SK-N-SH (cell line): ENCODE measurements at regions not wholly inside any gene's neighbourhood (a gene's known extent, or its start where the extent isn't known, plus 50 kb on each side); places are given as distances from the start of the nearest gene placed in this dataset.

ENCODE experiments used
- CTCF ChIA-PET: fragments of 300-600, 350-600 bp; formaldehyde crosslinking; extraction: SDS; loops from one replicate; lab custom pipeline; 2021; lab: Yijun Ruan, JAX
- POLR2A ChIA-PET: fragments of 350-600 bp; sonication (Branson Sonifier 250); formaldehyde crosslinking; extraction: SDS; loops from one replicate; lab custom pipeline; 2020; ENCODE audit warnings: antibody characterized with exemption, inconsistent platforms; lab: Yijun Ruan, JAX
- DNase-seq: peaks from one replicate; pipeline ENCODE4 v3.0.0; 2012
- H2AFZ ChIP-seq: fragments of 200-600 bp; sonication (generic); 2 replicates; pipeline ENCODE4 v1.8.1; 2016; ENCODE audit warnings: antibody characterized with exemption, mild to moderate bottlenecking, low read depth
- H3F3A ChIP-seq: fragments of 200-600 bp; sonication (generic); replicated peaks from 2 replicates; pipeline ENCODE3; 2016; ENCODE audit warnings: antibody characterized with exemption, mild to moderate bottlenecking; ENCODE audit not compliant: insufficient read depth
- H3K27ac ChIP-seq, 2 experiments: fragments of 200-500 bp in 1 of 2; fragments of 200-600 bp in 1 of 2; sonication (Bioruptor generic) in 1 of 2; sonication (generic), shearing (Covaris generic) in 1 of 2; 2 replicates each; pipeline versions ENCODE4 v1.5.1 to v1.6.1; 2014 to 2016; ENCODE audit warnings: low read depth in 2 of 2, inconsistent platforms in 1 of 2, low read length in 1 of 2, mild to moderate bottlenecking in 1 of 2, mixed read lengths in 1 of 2
- H3K27me3 ChIP-seq: fragments of 200-600 bp; sonication (generic), shearing (Covaris generic); 2 replicates; pipeline ENCODE4 v1.6.1; 2016; ENCODE audit warnings: mixed run types; ENCODE audit not compliant: insufficient read depth
- H3K36me3 ChIP-seq, 2 experiments: fragments of 200-500 bp in 1 of 2; fragments of 200-600 bp in 1 of 2; sonication (Bioruptor generic) in 1 of 2; sonication (generic) in 1 of 2; replicated peaks in 1 of 2; 2 replicates each; pipeline versions ENCODE3 to v1.5.1; 2014 to 2016; ENCODE audit warnings: low read length in 1 of 2, mild to moderate bottlenecking in 1 of 2; ENCODE audit not compliant: insufficient read depth in 2 of 2, control insufficient read depth in 1 of 2
- H3K4me1 ChIP-seq, 2 experiments: fragments of 200-500 bp in 1 of 2; fragments of 200-600 bp in 1 of 2; sonication (Bioruptor generic) in 1 of 2; sonication (generic), shearing (Covaris generic) in 1 of 2; 2 replicates each; pipeline versions ENCODE4 v1.5.1 to v1.6.1; 2014 to 2016; ENCODE audit warnings: low read depth in 1 of 2, low read length in 1 of 2, mixed run types in 1 of 2; ENCODE audit not compliant: insufficient read depth in 2 of 2, control insufficient read depth in 1 of 2
- H3K4me2 ChIP-seq: fragments of 200-600 bp; sonication (generic), shearing (Covaris generic); 2 replicates; pipeline ENCODE4 v1.6.1; 2017; ENCODE audit warnings: mixed run types
- H3K4me3 ChIP-seq, 2 experiments: fragments of 200-500 bp in 1 of 2; fragments of 200-600 bp in 1 of 2; sonication (Bioruptor generic) in 1 of 2; sonication (generic), shearing (Covaris generic) in 1 of 2; 2 replicates each; pipeline versions ENCODE4 v1.5.1 to v1.8.1; 2014 to 2016; ENCODE audit warnings: low read depth in 2 of 2, inconsistent platforms in 1 of 2, low read length in 1 of 2, mild to moderate bottlenecking in 1 of 2, mixed read lengths in 1 of 2, moderate library complexity in 1 of 2
- H3K79me2 ChIP-seq: fragments of 200-600 bp; sonication (generic); 2 replicates; pipeline ENCODE4 v1.8.1; 2017; ENCODE audit warnings: mild to moderate bottlenecking; ENCODE audit not compliant: insufficient read depth
- H3K9ac ChIP-seq: fragments of 200-600 bp; sonication (generic); 2 replicates; pipeline ENCODE4 v1.6.1; 2017; ENCODE audit warnings: mixed run types
- H3K9me2 ChIP-seq: fragments of 200-600 bp; sonication (generic); 2 replicates; pipeline ENCODE4 v1.6.1; 2017; ENCODE audit warnings: mixed run types
- H3K9me3 ChIP-seq: fragments of 200-600 bp; sonication (generic); 2 replicates; pipeline ENCODE4 v1.6.1; 2017; ENCODE audit warnings: mixed run types, mild to moderate bottlenecking, moderate library complexity
- H4K20me1 ChIP-seq: fragments of 200-600 bp; sonication (generic); 2 replicates; pipeline ENCODE4 v1.6.1; 2017; ENCODE audit warnings: mild to moderate bottlenecking, mixed run types; ENCODE audit not compliant: insufficient read depth
- EZH2phosphoT487 ChIP-seq: fragments of 200-600 bp; sonication (generic); IDR thresholded peaks from 2 replicates; pipeline ENCODE4 v1.6.1; 2017; ENCODE audit warnings: low read depth, mixed run types, mild to moderate bottlenecking, antibody characterized with exemption, moderate library complexity, borderline replicate concordance
- FOSL2 ChIP-seq: IDR thresholded peaks from 2 replicates; pipeline ENCODE4 v1.4.0; 2012; ENCODE audit warnings: low read depth, mild to moderate bottlenecking, moderate library complexity, borderline replicate concordance
- FOXM1 ChIP-seq: IDR thresholded peaks from 2 replicates; pipeline ENCODE4 v1.4.0; 2012; ENCODE audit warnings: low read depth, mild to moderate bottlenecking
- GATA2 ChIP-seq: sonication (generic); formaldehyde crosslinking; IDR thresholded peaks from 2 replicates; pipeline ENCODE4 v1.5.0; 2020; ENCODE audit warnings: mild to moderate bottlenecking, missing genetic modification reagents
- JUND ChIP-seq: IDR thresholded peaks from 2 replicates; pipeline ENCODE4 v1.4.0; 2012
- MEF2A ChIP-seq: IDR thresholded peaks from 2 replicates; pipeline ENCODE4 v1.4.0; 2012; ENCODE audit warnings: low read depth, borderline replicate concordance
- MXI1 ChIP-seq: IDR thresholded peaks from 2 replicates; pipeline ENCODE4 v1.6.1; 2012; ENCODE audit warnings: mild to moderate bottlenecking, low read depth, low read length, improper control_type of control experiment
- NFIC ChIP-seq: IDR thresholded peaks from 2 replicates; pipeline ENCODE4 v1.4.0; 2012; ENCODE audit warnings: borderline replicate concordance
- POLR2AphosphoS5 ChIP-seq: IDR thresholded peaks from 2 replicates; pipeline ENCODE4 v1.6.1; 2012; ENCODE audit warnings: low read depth, low read length
- RCOR1 ChIP-seq: fragments of 150-350 bp; IDR thresholded peaks from 2 replicates; pipeline ENCODE4 v1.6.1; 2017; ENCODE audit warnings: antibody characterized with exemption, low read length
- RXRA ChIP-seq: IDR thresholded peaks from 2 replicates; pipeline ENCODE4 v1.4.0; 2012; ENCODE audit warnings: low read depth, mild to moderate bottlenecking, borderline replicate concordance
- SIN3A ChIP-seq: IDR thresholded peaks from 2 replicates; pipeline ENCODE4 v1.6.1; 2012; ENCODE audit warnings: low read depth, mild to moderate bottlenecking, low read length, moderate library complexity, borderline replicate concordance
- SMC3 ChIP-seq: IDR thresholded peaks from 2 replicates; pipeline ENCODE4 v1.6.1; 2012; ENCODE audit warnings: low read depth, low read length, improper control_type of control experiment
- TAF1 ChIP-seq: IDR thresholded peaks from 2 replicates; pipeline ENCODE4 v1.6.1; 2012; ENCODE audit warnings: low read depth, mild to moderate bottlenecking, low read length, moderate library complexity, borderline replicate concordance
- WGBS: methylation state at CpG from one replicate; pipeline ENCODE4 v1.1.6; 2017; ENCODE audit warnings: low lambda C conversion rate; 5-methylcytosine and 5-hydroxymethylcytosine counted together
- TF ChIP-seq, protein P1 (sequence below): fragments of 150-350 bp; IDR thresholded peaks from 2 replicates; pipeline ENCODE4 v1.6.1; 2017; ENCODE audit warnings: antibody characterized with exemption, low read length, low read depth, borderline replicate concordance
- TF ChIP-seq, protein P2 (sequence below): IDR thresholded peaks from 2 replicates; pipeline ENCODE4 v1.4.0; 2012; ENCODE audit warnings: low read depth
- TF ChIP-seq, protein P3 (sequence below): fragments of 150-350 bp; IDR thresholded peaks from 2 replicates; pipeline ENCODE4 v1.6.1; 2016; ENCODE audit warnings: mild to moderate bottlenecking, low read depth, low read length
- TF ChIP-seq, protein P4 (sequence below): IDR thresholded peaks from 2 replicates; pipeline ENCODE4 v1.6.1; 2012; ENCODE audit warnings: mild to moderate bottlenecking, low read depth, low read length, moderate library complexity

DNA sequence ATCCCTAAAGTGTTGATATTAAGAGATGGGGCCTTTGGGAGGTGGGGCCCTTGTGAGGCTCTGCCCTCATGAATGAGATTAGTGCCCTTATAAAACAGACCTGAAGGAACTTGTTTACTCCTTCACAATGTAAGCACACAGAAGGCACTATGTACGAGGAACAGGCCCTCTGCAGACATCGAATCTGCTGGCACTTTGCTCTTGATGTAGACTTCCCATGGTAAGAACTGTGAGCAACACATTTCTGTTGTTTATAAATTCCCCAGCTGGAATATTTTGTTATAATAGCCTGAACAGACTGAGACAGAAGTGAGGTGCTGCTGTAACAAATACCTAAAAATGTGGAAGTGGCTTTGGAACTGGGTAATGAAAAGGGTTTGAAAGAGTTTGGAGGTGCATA is 193.2 kb downstream of the TGFB2 start:
- H3K27me3 ChIP-seq: no peaks in the 10 kb centered on the region
- no peaks in the 10 kb centered on the region for H3K36me3 ChIP-seq
- no peak overlapping the region for H3K4me2 ChIP-seq
- DNase-seq: no peak
- TF ChIP-seq, protein P1, sequence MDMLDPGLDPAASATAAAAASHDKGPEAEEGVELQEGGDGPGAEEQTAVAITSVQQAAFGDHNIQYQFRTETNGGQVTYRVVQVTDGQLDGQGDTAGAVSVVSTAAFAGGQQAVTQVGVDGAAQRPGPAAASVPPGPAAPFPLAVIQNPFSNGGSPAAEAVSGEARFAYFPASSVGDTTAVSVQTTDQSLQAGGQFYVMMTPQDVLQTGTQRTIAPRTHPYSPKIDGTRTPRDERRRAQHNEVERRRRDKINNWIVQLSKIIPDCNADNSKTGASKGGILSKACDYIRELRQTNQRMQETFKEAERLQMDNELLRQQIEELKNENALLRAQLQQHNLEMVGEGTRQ: no peak
- TF ChIP-seq RCOR1: no peak
- TF ChIP-seq NFIC: no peak
- TF ChIP-seq FOSL2: no peak
- no peak for TF ChIP-seq RXRA
- no peak for TF ChIP-seq TAF1
- TF ChIP-seq, protein P2, sequence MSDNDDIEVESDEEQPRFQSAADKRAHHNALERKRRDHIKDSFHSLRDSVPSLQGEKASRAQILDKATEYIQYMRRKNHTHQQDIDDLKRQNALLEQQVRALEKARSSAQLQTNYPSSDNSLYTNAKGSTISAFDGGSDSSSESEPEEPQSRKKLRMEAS: no peak
- no peak for TF ChIP-seq EZH2phosphoT487
- TF ChIP-seq MEF2A: no peak
- no peak for TF ChIP-seq SIN3A
- no peak for TF ChIP-seq JUND
- no peak for TF ChIP-seq GATA2
- no peak for TF ChIP-seq FOXM1
- TF ChIP-seq, protein P3, sequence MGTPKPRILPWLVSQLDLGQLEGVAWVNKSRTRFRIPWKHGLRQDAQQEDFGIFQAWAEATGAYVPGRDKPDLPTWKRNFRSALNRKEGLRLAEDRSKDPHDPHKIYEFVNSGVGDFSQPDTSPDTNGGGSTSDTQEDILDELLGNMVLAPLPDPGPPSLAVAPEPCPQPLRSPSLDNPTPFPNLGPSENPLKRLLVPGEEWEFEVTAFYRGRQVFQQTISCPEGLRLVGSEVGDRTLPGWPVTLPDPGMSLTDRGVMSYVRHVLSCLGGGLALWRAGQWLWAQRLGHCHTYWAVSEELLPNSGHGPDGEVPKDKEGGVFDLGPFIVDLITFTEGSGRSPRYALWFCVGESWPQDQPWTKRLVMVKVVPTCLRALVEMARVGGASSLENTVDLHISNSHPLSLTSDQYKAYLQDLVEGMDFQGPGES: no peak
- no peak for TF ChIP-seq SMC3
- TF ChIP-seq MXI1: no peak
- no peak for TF ChIP-seq POLR2AphosphoS5
- TF ChIP-seq, protein P4, sequence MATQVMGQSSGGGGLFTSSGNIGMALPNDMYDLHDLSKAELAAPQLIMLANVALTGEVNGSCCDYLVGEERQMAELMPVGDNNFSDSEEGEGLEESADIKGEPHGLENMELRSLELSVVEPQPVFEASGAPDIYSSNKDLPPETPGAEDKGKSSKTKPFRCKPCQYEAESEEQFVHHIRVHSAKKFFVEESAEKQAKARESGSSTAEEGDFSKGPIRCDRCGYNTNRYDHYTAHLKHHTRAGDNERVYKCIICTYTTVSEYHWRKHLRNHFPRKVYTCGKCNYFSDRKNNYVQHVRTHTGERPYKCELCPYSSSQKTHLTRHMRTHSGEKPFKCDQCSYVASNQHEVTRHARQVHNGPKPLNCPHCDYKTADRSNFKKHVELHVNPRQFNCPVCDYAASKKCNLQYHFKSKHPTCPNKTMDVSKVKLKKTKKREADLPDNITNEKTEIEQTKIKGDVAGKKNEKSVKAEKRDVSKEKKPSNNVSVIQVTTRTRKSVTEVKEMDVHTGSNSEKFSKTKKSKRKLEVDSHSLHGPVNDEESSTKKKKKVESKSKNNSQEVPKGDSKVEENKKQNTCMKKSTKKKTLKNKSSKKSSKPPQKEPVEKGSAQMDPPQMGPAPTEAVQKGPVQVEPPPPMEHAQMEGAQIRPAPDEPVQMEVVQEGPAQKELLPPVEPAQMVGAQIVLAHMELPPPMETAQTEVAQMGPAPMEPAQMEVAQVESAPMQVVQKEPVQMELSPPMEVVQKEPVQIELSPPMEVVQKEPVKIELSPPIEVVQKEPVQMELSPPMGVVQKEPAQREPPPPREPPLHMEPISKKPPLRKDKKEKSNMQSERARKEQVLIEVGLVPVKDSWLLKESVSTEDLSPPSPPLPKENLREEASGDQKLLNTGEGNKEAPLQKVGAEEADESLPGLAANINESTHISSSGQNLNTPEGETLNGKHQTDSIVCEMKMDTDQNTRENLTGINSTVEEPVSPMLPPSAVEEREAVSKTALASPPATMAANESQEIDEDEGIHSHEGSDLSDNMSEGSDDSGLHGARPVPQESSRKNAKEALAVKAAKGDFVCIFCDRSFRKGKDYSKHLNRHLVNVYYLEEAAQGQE: no peak
- H2AFZ ChIP-seq: no peak overlapping the region
- H3K27ac ChIP-seq: no peak overlapping the region; a peak in 1 of 4 replicates
- no peak overlapping the region for H3K9ac ChIP-seq
- H3K4me1 ChIP-seq: peaks cover 0 to 3% of the 10 kb centered on the region in 2 experiments; a peak in 1 of 4 replicates
- H3K4me3 ChIP-seq: no peak overlapping the region
- no peaks in the 10 kb centered on the region for H4K20me1 ChIP-seq
- no peaks in the 10 kb centered on the region for H3K9me2 ChIP-seq
- H3F3A ChIP-seq: no peaks in the 10 kb centered on the region
- CTCF ChIA-PET: no interaction called here
- no peaks in the 10 kb centered on the region for H3K9me3 ChIP-seq
- POLR2A ChIA-PET: no interaction called here
- WGBS: 75% methylated on average over 2 of the region's 2 CpGs
- no peaks in the 10 kb centered on the region for H3K79me2 ChIP-seq
